ENCODE measurements at regions not wholly inside any gene's neighbourhood (a gene's known extent, or its start where the extent isn't known, plus 50 kb on each side); places are given as distances from the start of the nearest gene placed in this dataset.

DNA sequence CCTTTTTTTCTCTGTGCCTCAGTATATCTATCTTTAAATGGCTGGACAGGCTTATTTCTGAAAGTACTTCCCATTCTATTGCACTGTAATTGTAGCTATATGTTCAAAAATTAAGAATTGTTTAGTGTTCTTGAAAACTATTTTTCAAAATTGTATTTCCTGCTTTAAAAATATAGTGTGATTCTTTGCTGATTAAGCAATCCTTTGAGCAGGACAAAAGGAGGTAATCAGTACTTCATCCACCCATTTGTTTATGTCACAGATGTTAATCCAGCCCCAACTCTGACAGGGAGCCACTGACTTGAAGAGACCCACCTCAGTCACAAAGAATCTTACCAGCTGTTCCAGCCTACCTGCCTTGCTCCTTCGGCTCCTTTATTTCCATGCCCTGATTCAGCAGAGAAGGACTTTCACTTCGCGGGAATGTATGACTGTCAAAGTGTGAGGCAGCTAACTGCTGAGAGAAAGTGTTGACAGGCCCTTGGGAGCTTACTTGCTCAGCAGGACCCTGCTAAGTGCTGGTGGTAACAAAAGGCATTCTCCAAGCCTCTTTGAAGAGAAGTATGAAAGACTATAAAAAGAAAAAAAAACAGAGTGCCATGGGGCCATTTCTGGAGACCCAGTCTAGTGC is 393.3 kb upstream of the CYRIA start:
- no peak for TF ChIP-seq TARDBP (IDR thresholded peaks at IDR 0.05; ENCODE audit: borderline replicate concordance)
- no peak for TF ChIP-seq FOXM1 (IDR thresholded peaks at IDR 0.05; ENCODE audit: low read depth, low read length)
- no peak for TF ChIP-seq IRF4 (IDR thresholded peaks at IDR 0.05; ENCODE audit: low read depth, low read length)
- TF ChIP-seq CBX3 (IDR thresholded peaks at IDR 0.05; ENCODE audit: borderline replicate concordance, low read depth) = no peak
- TF ChIP-seq FOXK2 (IDR thresholded peaks at IDR 0.05) = no peak
- TF ChIP-seq EED (IDR thresholded peaks at IDR 0.05; ENCODE audit: low read depth) = no peak
- in situ Hi-C loops (cut with MboI) (no loop called here), intact Hi-C loops (cut with micrococcal nuclease; ENCODE audit: unreplicated experiment) (no loop called here)
- DNase-seq (ENCODE audit: low read depth, low spot score) (no peak), ATAC-seq (no peak), FAIRE-seq (no peak)
- Histone ChIP-seq H3K4me2 (ENCODE audit: control insufficient read depth, insufficient read depth) (no peak overlapping the region), H3K27ac (ENCODE audit: control insufficient read depth, insufficient read depth) (no peak overlapping the region), H3K9me3 (replicated peaks; ENCODE audit: control insufficient read depth, insufficient read depth, low read length) (no peaks in the 10 kb centered on the region), H3K4me3 (no peak overlapping the region), H3K27me3 (replicated peaks in 1 of 2; ENCODE audit: control insufficient read depth in 2 of 2, insufficient read depth in 2 of 2, low read length in 1 of 2) (no peaks in the 10 kb centered on the region; a peak in 1 of 4 replicates), H3K4me1 (ENCODE audit: control insufficient read depth, insufficient read depth, low read length) (no peaks in the 10 kb centered on the region), H3K9ac (ENCODE audit: control insufficient read depth, insufficient read depth, low read length) (no peak overlapping the region), H3K79me2 (ENCODE audit: control insufficient read depth, insufficient read depth, low read length) (no peaks in the 10 kb centered on the region), H3K36me3 (ENCODE audit: control insufficient read depth in 2 of 2, insufficient read depth in 2 of 2, low read length in 1 of 2) (no peaks in the 10 kb centered on the region), H4K20me1 (ENCODE audit: control insufficient read depth, insufficient read depth) (no peaks in the 10 kb centered on the region), H2AFZ (ENCODE audit: control insufficient read depth, low read depth, low read length) (no peak overlapping the region)
- no TSS peak for BruUV-seq (replicated peaks)
- CTCF ChIA-PET = interaction anchor here (1.0 kb wide), 1 partner anchor 10 kb away, joined by 4 read pairs; no protein-coding TSS in a partner anchor
- RAD21 ChIA-PET (ENCODE audit: unreplicated experiment) = no interaction called here
- WGBS (ENCODE audit: insufficient coverage, insufficient replicate concordance, low lambda C conversion rate, missing lambda C conversion rate) = 36% methylated on average over 3 of the region's 3 CpGs
- POLR2A ChIA-PET = interaction anchor here (1.2 kb wide), 1 partner anchor 9 kb away, joined by 4 read pairs; no protein-coding TSS in a partner anchor
- SMC1A ChIA-PET (ENCODE audit: uncharacterized antibody, unreplicated experiment) = no interaction called here

DNA sequence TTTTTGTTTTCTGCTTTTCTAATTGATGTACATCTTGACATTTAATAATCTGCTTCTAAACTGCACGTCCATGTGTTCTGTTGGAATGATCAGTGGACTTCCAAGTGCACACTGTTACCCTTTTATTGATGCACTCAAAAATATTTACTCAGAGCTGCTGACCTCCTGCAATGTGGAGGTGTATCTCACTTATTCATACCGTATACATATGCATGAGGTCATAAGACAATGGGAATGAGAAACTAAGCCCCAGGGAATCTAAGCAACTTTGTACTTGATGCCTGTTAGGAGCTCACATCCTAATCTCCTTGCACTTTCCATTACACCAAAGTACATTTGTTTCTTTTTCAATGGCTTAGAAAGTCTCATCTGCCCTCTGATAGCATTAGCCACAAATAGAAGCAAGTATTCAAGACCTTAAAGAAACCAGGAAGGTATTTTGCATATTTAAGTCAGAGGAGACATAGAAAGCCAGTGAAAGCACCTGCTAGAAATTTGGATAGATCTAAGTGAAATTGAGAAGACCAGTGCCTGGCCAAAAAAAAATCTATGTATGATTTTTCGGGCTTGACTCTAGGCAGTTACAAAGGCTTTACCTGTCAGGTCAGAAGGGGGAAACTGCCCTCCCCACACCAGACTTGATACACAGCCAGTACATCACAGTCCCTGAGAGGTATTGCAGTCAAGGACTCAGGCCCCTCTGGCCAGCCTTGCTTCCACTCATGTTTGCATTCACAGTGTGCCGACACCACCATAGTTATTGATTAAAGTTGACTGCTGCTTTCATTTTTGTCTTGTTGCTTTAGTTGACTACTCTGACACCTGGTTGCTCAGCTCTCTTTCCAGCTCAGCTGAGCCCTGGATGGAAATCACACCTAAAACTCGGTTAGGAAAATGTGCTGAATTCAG is 391.7 kb upstream of the CYRIA start:
- H3K4me1 ChIP-seq (ENCODE audit: control insufficient read depth, insufficient read depth, low read length) = no peaks in the 10 kb centered on the region
- no peaks in the 10 kb centered on the region; a peak in 1 of 4 replicates for H3K27me3 ChIP-seq (replicated peaks in 1 of 2; ENCODE audit: control insufficient read depth in 2 of 2, insufficient read depth in 2 of 2, low read length in 1 of 2)
- FAIRE-seq = no peak
- 27% methylated on average over 5 of the region's 5 CpGs for WGBS (ENCODE audit: insufficient coverage, insufficient replicate concordance, low lambda C conversion rate, missing lambda C conversion rate)
- in situ Hi-C loops (cut with MboI) = no loop called here
- POLR2A ChIA-PET = no interaction called here
- no peak overlapping the region for H2AFZ ChIP-seq (ENCODE audit: control insufficient read depth, low read depth, low read length)
- H4K20me1 ChIP-seq (ENCODE audit: control insufficient read depth, insufficient read depth) = no peaks in the 10 kb centered on the region
- SMC1A ChIA-PET (ENCODE audit: uncharacterized antibody, unreplicated experiment) = no interaction called here
- H3K9ac ChIP-seq (ENCODE audit: control insufficient read depth, insufficient read depth, low read length) = no peak overlapping the region
- no peak overlapping the region for H3K4me3 ChIP-seq
- H3K4me2 ChIP-seq (ENCODE audit: control insufficient read depth, insufficient read depth) = no peak overlapping the region
- no peaks in the 10 kb centered on the region for H3K79me2 ChIP-seq (ENCODE audit: control insufficient read depth, insufficient read depth, low read length)
- no peaks in the 10 kb centered on the region for H3K9me3 ChIP-seq (replicated peaks; ENCODE audit: control insufficient read depth, insufficient read depth, low read length)
- intact Hi-C loops (cut with micrococcal nuclease; ENCODE audit: unreplicated experiment) = no loop called here
- CTCF ChIA-PET = no interaction called here
- no peaks in the 10 kb centered on the region for H3K36me3 ChIP-seq (ENCODE audit: control insufficient read depth in 2 of 2, insufficient read depth in 2 of 2, low read length in 1 of 2)
- H3K27ac ChIP-seq (ENCODE audit: control insufficient read depth, insufficient read depth) = no peak overlapping the region
- RAD21 ChIA-PET (ENCODE audit: unreplicated experiment) = no interaction called here
- BruUV-seq (replicated peaks) = no TSS peak
- no peak for DNase-seq (ENCODE audit: low read depth, low spot score)
- no peak for ATAC-seq
- TF ChIP-seq NFYB (IDR thresholded peaks at IDR 0.05; ENCODE audit: insufficient read depth, low read depth, low read length) (no peak), ESRRA (IDR thresholded peaks at IDR 0.05; ENCODE audit: low read length) (no peak), BRCA1 (IDR thresholded peaks at IDR 0.05; ENCODE audit: low read depth, low read length) (no peak)
- TF ChIP-seq, protein P1, sequence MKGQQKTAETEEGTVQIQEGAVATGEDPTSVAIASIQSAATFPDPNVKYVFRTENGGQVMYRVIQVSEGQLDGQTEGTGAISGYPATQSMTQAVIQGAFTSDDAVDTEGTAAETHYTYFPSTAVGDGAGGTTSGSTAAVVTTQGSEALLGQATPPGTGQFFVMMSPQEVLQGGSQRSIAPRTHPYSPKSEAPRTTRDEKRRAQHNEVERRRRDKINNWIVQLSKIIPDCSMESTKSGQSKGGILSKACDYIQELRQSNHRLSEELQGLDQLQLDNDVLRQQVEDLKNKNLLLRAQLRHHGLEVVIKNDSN (IDR thresholded peaks at IDR 0.05; ENCODE audit: borderline replicate concordance, extremely low read length, insufficient read depth, low read depth, low read length) = no peak
- TF ChIP-seq, protein P2, sequence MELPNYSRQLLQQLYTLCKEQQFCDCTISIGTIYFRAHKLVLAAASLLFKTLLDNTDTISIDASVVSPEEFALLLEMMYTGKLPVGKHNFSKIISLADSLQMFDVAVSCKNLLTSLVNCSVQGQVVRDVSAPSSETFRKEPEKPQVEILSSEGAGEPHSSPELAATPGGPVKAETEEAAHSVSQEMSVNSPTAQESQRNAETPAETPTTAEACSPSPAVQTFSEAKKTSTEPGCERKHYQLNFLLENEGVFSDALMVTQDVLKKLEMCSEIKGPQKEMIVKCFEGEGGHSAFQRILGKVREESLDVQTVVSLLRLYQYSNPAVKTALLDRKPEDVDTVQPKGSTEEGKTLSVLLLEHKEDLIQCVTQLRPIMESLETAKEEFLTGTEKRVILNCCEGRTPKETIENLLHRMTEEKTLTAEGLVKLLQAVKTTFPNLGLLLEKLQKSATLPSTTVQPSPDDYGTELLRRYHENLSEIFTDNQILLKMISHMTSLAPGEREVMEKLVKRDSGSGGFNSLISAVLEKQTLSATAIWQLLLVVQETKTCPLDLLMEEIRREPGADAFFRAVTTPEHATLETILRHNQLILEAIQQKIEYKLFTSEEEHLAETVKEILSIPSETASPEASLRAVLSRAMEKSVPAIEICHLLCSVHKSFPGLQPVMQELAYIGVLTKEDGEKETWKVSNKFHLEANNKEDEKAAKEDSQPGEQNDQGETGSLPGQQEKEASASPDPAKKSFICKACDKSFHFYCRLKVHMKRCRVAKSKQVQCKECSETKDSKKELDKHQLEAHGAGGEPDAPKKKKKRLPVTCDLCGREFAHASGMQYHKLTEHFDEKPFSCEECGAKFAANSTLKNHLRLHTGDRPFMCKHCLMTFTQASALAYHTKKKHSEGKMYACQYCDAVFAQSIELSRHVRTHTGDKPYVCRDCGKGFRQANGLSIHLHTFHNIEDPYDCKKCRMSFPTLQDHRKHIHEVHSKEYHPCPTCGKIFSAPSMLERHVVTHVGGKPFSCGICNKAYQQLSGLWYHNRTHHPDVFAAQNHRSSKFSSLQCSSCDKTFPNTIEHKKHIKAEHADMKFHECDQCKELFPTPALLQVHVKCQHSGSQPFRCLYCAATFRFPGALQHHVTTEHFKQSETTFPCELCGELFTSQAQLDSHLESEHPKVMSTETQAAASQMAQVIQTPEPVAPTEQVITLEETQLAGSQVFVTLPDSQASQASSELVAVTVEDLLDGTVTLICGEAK (IDR thresholded peaks at IDR 0.05; ENCODE audit: borderline replicate concordance) = no peak
